GM19328 (cell line): ENCODE measurements at regions not wholly inside any gene's neighbourhood (a gene's known extent, or its start where the extent isn't known, plus 50 kb on each side); places are given as distances from the start of the nearest gene placed in this dataset.

Experiments used
- ATAC-seq: cut with Tn5 transposase; IDR thresholded peaks from one replicate; pipeline ENCODE4 v1.9.1; 2021; ENCODE audit warnings: mild to moderate bottlenecking, moderate library complexity; ENCODE audit not compliant: unreplicated experiment

DNA sequence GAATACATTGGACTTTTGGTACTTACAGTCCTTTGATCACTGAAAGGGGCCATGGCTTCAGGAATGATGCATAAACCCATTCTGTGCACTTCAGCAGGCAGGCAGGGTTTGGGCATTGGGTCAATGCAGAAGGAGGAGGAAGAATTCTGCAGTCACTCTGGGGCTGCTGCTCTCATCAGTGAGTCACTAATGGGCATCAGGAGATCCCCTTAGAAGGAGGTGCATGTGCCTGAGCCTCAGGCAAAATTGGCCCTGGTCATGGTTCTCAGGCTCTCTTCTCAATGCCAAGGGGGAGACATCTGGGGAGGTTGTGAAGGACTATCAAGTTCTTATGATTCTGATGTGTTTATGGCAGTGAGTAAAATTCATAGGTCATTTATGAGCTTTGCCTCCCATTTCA, 52.0 kb upstream of the TNP1 start:
- no peak for ATAC-seq

DNA sequence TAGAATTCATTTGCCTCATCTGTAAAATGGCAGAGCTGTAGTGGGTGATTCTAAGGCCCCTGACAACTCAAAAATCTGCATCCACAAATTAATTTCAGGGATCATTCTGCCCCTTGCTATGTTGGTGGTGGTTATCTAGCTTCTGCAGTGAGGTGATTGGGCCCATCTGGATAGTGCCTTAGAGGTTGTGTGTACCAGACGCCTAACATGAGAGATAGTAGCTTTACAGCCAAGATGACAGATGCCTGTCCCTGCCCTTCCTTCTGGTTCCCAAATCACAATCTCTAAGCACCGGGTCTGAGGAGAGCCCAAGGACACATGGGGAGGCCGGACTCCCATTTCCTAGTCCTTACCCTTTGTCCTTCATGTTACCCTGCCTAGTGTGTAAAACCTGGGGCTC, 51.1 kb upstream of the TNP1 start:
- no peak for ATAC-seq

DNA sequence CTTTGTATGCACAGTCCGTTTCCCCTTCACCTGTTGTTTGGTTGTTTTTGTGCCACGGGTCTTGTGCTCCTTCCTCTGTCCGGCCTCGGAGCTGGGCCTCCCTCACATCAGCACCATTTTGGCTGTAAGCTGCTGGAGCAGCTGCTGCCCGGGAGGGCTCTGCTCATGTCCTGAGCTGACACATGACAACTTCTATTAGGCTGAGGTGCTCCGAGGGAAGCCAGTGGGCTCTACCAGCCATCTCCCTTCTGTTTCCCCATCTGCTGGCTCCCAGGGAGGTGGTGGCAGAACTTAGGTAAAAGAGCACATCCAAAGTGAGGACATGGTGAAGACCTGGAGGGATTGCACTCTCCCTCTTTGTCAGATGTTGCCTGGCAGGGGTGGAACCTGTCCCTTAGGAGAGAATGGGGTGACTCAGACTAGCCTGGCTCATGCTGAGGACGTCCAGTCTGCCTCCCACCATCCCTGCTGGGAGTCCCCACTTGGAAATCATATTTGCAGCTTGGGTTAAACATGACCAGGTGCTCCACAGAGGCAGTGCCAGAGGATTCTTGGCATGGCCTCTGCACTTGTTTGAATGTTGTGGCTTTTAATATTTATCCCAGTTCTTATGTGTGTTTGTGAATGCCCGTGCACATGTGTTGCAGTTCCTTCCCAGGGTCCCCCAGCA, 49.8 kb upstream of the TNP1 start:
- ATAC-seq: no peak
